ENCODE measurements at regions not wholly inside any gene's neighbourhood (a gene's known extent, or its start where the extent isn't known, plus 50 kb on each side); places are given as distances from the start of the nearest gene placed in this dataset.
"Not testable (repeated sequence)": the region's sequence is repeated elsewhere in the genome, so short reads cannot be mapped to it uniquely, and the experiment has no call there.

GRCh38 chr13:74270018-74270417 is 135.8 kb upstream of the KLF12 start:
- no peaks in the 10 kb centered on the region for H3K36me3 ChIP-seq (ENCODE audit: control insufficient read depth in 2 of 3, insufficient read depth in 3 of 3, low read length in 3 of 3)
- DNase-seq (no peak), FAIRE-seq (no peak)
- H3K4me1 ChIP-seq (ENCODE audit: control insufficient read depth in 2 of 3, insufficient read depth in 2 of 3, low read depth in 1 of 3, low read length in 3 of 3): no peaks in the 10 kb centered on the region
- intact Hi-C loops (cut with DNase I): no loop called here
- H3K4me3 ChIP-seq (ENCODE audit: low read length in 3 of 3): no peak overlapping the region
- no peaks in the 10 kb centered on the region for H3K27me3 ChIP-seq (ENCODE audit: control insufficient read depth, insufficient read depth, low read length)
- no peak overlapping the region for H3K9ac ChIP-seq (ENCODE audit: low read length in 3 of 3)
- no peak for TF ChIP-seq CTCF (IDR thresholded peaks at IDR 0.05; ENCODE audit: borderline replicate concordance, extremely low read depth, insufficient read depth)
- no peak overlapping the region for H3K27ac ChIP-seq (ENCODE audit: low read depth in 2 of 2, low read length in 2 of 2)
- H3K9me3 ChIP-seq (ENCODE audit: control insufficient read depth in 2 of 3, insufficient read depth in 1 of 3, low read length in 3 of 3): peaks cover 0 to 7% (median under 1%) of the 10 kb centered on the region in 3 donors

GRCh38 chr13:74266861-74267260 is 132.7 kb upstream of the KLF12 start:
- Histone ChIP-seq H3K27me3 (ENCODE audit: control insufficient read depth, insufficient read depth, low read length) (no peaks in the 10 kb centered on the region), H3K9me3 (ENCODE audit: control insufficient read depth in 2 of 3, insufficient read depth in 1 of 3, low read length in 3 of 3) (peaks cover 0 to 13% (median 4%) of the 10 kb centered on the region in 3 donors), H3K27ac (ENCODE audit: low read depth in 2 of 2, low read length in 2 of 2) (no peak overlapping the region), H3K9ac (ENCODE audit: low read length in 3 of 3) (no peak overlapping the region), H3K4me3 (ENCODE audit: low read length in 3 of 3) (no peak overlapping the region), H3K36me3 (ENCODE audit: control insufficient read depth in 2 of 3, insufficient read depth in 3 of 3, low read length in 3 of 3) (no peaks in the 10 kb centered on the region), H3K4me1 (ENCODE audit: control insufficient read depth in 2 of 3, insufficient read depth in 2 of 3, low read depth in 1 of 3, low read length in 3 of 3) (no peaks in the 10 kb centered on the region)
- intact Hi-C loops (cut with DNase I): no loop called here
- FAIRE-seq: no peak
- DNase-seq: no peak
- no peak for TF ChIP-seq CTCF (IDR thresholded peaks at IDR 0.05; ENCODE audit: borderline replicate concordance, extremely low read depth, insufficient read depth)

- Histone ChIP-seq H3K36me3 (ENCODE audit: control insufficient read depth in 2 of 3, insufficient read depth in 3 of 3, low read length in 3 of 3) (no peaks in the 10 kb centered on the region), H3K4me3 (ENCODE audit: low read length in 3 of 3) (no peak overlapping the region), H3K4me1 (ENCODE audit: control insufficient read depth in 2 of 3, insufficient read depth in 2 of 3, low read depth in 1 of 3, low read length in 3 of 3) (no peaks in the 10 kb centered on the region), H3K27ac (ENCODE audit: low read depth in 2 of 2, low read length in 2 of 2) (no peak overlapping the region), H3K27me3 (ENCODE audit: control insufficient read depth, insufficient read depth, low read length) (no peaks in the 10 kb centered on the region), H3K9me3 (ENCODE audit: control insufficient read depth in 2 of 3, insufficient read depth in 1 of 3, low read length in 3 of 3) (peaks cover 0 to 8% (median 4%) of the 10 kb centered on the region in 3 donors), H3K9ac (ENCODE audit: low read length in 3 of 3) (no peak overlapping the region)
- no peak for TF ChIP-seq CTCF (IDR thresholded peaks at IDR 0.05; ENCODE audit: borderline replicate concordance, extremely low read depth, insufficient read depth)
- DNase-seq (no peak), FAIRE-seq (no peak)
- intact Hi-C loops (cut with DNase I): no loop called here
These were observed 132.1 kb upstream of the KLF12 start for GRCh38 chr13:74266309-74266708.

- Histone ChIP-seq H3K9me3 (ENCODE audit: control insufficient read depth in 2 of 3, insufficient read depth in 1 of 3, low read length in 3 of 3) (peaks cover 0 to 6% (median 4%) of the 10 kb centered on the region in 3 donors), H3K4me1 (ENCODE audit: control insufficient read depth in 2 of 3, insufficient read depth in 2 of 3, low read depth in 1 of 3, low read length in 3 of 3) (no peaks in the 10 kb centered on the region), H3K27me3 (ENCODE audit: control insufficient read depth, insufficient read depth, low read length) (no peaks in the 10 kb centered on the region), H3K4me3 (ENCODE audit: low read length in 3 of 3) (no peak overlapping the region), H3K36me3 (ENCODE audit: control insufficient read depth in 2 of 3, insufficient read depth in 3 of 3, low read length in 3 of 3) (no peaks in the 10 kb centered on the region), H3K9ac (ENCODE audit: low read length in 3 of 3) (no peak overlapping the region), H3K27ac (ENCODE audit: low read depth in 2 of 2, low read length in 2 of 2) (no peak overlapping the region)
- intact Hi-C loops (cut with DNase I): no loop called here
- no peak for DNase-seq
- no peak for FAIRE-seq
- TF ChIP-seq CTCF (IDR thresholded peaks at IDR 0.05; ENCODE audit: borderline replicate concordance, extremely low read depth, insufficient read depth): no peak
These were observed 130.1 kb upstream of the KLF12 start for GRCh38 chr13:74264333-74264732.

GRCh38 chr13:74260420-74260819 is 126.2 kb upstream of the KLF12 start:
- H3K4me1 ChIP-seq (ENCODE audit: control insufficient read depth in 2 of 3, insufficient read depth in 2 of 3, low read depth in 1 of 3, low read length in 3 of 3); intact Hi-C loops (cut with DNase I); H3K9me3 ChIP-seq (ENCODE audit: control insufficient read depth in 2 of 3, insufficient read depth in 1 of 3, low read length in 3 of 3); H3K27me3 ChIP-seq (ENCODE audit: control insufficient read depth, insufficient read depth, low read length); H3K27ac ChIP-seq (ENCODE audit: low read depth in 2 of 2, low read length in 2 of 2); DNase-seq; H3K36me3 ChIP-seq (ENCODE audit: control insufficient read depth in 2 of 3, insufficient read depth in 3 of 3, low read length in 3 of 3); FAIRE-seq; H3K9ac ChIP-seq (ENCODE audit: low read length in 3 of 3); H3K4me3 ChIP-seq (ENCODE audit: low read length in 3 of 3): not testable (repeated sequence)
